Frontal cortex (tissue), 3 donors: ENCODE measurements at regions not wholly inside any gene's neighbourhood (a gene's known extent, or its start where the extent isn't known, plus 50 kb on each side); places are given as distances from the start of the nearest gene placed in this dataset.
"Not testable (repeated sequence)": the region's sequence is repeated elsewhere in the genome, so short reads cannot be mapped to it uniquely, and the experiment has no call there.

ENCODE experiments used
- DNase-seq, 2 donors: peaks; one replicate each; pipeline ENCODE4 v3.0.0; 2012; ENCODE audit warnings: low spot score in 2 of 2
- FAIRE-seq: peaks from 2 replicates; lab custom pipeline; 2012; peaks lifted over from hg19 to GRCh38; lab: Jason Lieb, UNC
- donor health status: control.
- donor health status: control.
- donor health status: control.

DNA sequence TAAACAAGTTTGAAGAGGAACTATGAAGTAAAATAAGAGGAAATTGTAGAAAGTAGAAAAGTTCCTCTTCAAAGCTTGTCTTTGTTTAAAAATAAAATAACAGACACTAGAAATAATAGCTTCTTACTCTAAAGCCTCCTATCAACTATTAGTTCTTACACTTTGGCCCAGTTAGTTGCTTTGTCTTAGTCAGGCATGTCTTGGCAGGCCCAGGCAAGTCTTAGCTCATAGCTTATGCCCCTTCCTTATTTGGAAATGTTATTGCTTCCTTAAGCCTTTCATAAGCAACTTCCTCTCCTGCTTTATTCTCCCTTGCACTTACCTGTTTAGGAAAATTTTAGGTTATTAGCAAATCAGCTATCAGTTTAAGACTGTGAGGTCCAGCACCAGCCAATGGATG, 950.6 kb upstream of the LRATD1 start:
- FAIRE-seq = no peak
- DNase-seq = no peak

GRCh38 chr2:13682540-13683272, 949.8 kb upstream of the LRATD1 start:
- no peak for DNase-seq
- no peak for FAIRE-seq

GRCh38 chr2:13686262-13686661, 946.3 kb upstream of the LRATD1 start:
- DNase-seq (no peak), FAIRE-seq (no peak)

DNA sequence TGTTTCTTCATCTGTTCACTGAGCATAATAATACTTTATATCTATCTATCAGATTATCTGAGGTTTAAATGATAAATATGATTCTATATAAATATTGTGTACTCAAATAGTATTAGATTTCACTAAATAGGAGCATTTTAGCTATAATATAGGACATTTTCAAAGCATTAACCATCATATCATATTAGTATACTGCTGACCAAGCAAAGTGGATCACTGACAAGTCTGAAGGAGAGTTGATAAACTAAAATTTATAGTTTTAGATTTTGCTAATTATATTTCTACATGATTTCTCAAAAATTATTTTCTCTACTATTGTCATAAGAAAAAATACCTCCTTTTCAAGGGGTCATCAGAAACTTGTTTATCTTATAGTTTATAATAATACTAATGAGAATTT, 937.8 kb upstream of the LRATD1 start:
- no peak for FAIRE-seq

DNA sequence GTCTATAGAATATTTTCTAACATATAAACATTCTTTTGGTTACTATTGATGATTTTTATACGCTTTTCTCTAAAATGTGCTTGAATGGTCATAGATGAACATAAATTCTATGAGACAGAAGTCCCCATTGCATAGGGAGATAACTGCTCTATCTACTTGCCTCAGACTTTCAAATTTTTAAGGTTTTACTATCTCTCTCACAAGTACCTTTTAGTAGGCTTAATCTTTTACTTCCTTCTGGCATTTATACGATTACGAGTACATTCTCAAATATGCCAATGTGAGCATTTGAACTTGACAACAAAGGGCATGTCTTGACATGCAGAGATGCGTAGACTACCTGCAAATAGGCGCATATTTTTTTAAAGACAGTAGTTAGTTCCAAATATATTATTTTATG, 935.9 kb upstream of the LRATD1 start:
- FAIRE-seq (no peak), DNase-seq (no peak)

More for the DNA sequence above, 937.8 kb upstream of the LRATD1 start:
- DNase-seq = no peak

DNA sequence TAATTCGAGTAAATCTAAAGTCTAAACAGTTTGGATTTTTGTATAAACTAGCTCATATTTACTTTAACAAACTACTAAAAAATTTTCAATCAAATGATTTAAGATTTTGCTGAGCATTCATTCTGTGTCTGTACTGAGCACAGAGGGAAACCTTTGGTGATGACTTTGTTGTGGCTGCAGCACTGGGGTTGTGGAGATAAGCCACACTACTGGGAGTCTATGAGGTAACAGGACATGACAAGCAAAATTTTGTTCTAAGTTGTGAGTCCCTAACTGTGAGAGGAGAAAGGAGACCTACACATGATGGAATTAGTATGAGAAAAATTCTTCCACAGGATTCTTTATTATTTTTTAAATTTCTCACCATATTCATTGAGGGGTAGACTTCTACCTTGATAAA, 933.7 kb upstream of the LRATD1 start:
- DNase-seq (no peak), FAIRE-seq (no peak)

GRCh38 chr2:13699939-13700338, 932.6 kb upstream of the LRATD1 start:
- FAIRE-seq, DNase-seq: not testable (repeated sequence)

DNA sequence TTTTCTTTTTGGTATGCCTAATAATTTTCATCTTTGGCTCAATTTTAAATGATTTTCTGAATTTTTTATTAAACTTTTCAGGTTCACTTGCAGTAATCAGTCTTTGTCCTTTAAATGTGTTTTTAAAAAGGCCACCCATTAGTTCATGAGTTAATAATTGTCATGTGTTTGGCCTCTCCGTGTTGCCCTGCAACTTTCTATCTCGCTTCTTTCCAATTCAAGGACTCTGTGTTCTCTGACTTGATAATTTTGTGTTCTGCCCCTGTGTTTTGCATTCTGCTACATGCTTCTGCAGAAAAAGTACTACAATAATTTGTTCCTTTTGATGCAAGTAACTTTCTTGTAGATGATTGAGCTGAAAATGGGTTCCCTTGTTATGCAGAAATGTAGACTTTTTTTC, 921.4 kb upstream of the LRATD1 start:
- FAIRE-seq (no peak), DNase-seq (no peak)

DNA sequence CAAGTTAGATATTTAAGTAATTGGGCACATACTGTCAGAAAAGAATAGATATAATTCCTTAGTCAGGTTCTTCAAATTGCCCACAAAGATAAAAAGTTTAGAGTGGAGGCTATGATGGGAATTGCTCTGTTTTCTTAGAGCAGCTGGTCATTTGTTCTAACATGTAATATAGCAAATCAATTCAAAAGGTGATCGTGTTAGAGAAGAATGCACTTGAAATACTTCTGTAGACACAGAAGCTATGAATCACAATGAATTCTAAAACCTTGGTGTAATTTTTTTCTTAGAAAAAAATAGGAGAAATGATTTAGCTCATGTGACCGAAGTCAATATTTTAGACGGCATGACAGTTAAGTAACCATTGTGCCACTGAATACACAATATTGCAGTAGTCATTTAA, 918.1 kb upstream of the LRATD1 start:
- DNase-seq (no peak), FAIRE-seq (no peak)

- FAIRE-seq (no peak), DNase-seq (no peak)
Measured at GRCh38 chr2:13725945-13726344, 906.6 kb upstream of the LRATD1 start.

GRCh38 chr2:13745330-13745729, 887.2 kb upstream of the LRATD1 start:
- FAIRE-seq (no peak), DNase-seq (no peak)

DNA sequence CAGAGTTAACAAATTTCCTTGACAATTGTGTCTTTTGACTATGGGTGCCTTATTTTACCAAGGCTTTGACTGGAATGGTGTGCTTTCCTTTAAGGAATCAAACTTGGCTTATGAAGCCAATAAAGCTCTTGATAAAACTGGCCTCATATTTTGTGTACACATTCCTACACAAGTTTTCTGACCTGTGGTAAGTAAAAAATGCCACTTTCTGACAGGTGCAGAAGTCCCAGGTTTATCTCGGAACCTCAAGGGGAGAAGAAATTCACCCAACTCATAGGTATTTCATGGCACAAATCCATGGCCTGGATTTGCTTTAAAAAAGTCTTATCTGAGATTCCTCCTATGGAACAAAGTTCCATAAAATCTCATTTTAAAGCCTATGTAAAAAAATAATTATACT, 880.6 kb upstream of the LRATD1 start:
- no peak for DNase-seq
- FAIRE-seq = no peak

DNA sequence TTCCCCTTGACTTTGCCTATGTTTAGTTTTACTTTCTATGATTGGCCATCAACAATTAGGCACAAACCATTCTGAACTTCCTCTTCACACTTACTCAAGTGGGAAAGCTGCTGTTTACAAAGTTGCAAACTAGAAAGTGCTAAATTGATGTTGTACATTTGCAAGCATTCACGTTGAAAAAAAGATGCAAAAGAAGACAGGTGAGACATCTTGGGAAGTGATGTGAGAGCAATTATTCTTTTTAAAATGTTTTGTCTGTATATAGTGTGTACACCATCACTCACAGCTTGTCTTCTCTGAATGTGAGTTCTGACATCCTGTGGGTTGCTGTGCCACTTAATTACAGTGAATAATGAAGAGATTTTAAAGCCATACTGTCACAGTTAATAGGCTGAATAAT, 874.1 kb upstream of the LRATD1 start:
- FAIRE-seq = no peak

GRCh38 chr2:13768274-13768673, 864.2 kb upstream of the LRATD1 start:
- DNase-seq = no peak
- no peak for FAIRE-seq

More for the DNA sequence above, 874.1 kb upstream of the LRATD1 start:
- DNase-seq = no peak

- DNase-seq (no peak), FAIRE-seq (no peak)
Measured at GRCh38 chr2:13770279-13770678, 862.2 kb upstream of the LRATD1 start.

DNA sequence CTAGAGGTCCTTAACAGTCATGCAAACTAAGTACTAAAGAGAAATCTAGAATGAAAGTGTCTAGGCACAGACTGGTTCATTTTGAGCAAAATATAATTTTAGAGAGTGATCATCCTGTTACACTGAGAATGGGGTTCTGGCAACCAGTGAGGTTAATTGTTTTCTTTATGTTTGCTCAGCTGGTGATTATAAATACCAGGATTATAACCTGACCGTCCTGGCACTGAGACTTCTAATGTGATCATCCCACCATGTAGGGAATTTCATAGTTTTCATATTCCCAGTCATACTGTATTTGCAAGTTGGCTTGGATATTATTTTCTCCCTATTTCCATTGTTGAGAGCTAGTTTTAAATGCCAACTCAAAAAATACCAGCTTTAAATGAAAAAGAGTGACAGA, 852.5 kb upstream of the LRATD1 start:
- FAIRE-seq = no peak
- no peak for DNase-seq

DNA sequence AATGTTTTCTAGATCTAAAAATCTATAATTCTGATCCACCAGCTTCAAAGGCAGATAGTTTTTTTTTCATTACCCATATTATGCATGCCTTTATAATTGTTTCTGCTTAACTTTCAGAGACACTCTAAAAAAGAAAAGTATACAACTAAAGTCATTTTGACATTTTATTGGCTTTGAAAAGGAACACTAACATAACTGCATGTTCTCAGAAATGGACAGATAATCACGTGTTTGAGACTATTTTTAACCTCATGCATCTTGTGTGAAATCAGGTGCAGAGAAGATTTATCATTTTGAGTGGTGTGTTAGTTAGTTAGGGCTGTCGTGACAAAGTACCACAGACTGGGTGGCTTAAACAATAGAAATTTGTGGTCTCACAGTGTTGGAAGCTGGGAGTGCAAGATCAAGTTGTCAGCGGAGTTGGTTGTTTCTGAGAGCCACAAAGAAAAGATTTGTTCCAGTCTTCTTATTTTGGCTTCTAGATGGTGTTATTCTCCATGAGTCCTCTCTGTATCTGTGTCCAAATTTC, 841.4 kb upstream of the LRATD1 start:
- FAIRE-seq (no peak), DNase-seq (no peak)

DNA sequence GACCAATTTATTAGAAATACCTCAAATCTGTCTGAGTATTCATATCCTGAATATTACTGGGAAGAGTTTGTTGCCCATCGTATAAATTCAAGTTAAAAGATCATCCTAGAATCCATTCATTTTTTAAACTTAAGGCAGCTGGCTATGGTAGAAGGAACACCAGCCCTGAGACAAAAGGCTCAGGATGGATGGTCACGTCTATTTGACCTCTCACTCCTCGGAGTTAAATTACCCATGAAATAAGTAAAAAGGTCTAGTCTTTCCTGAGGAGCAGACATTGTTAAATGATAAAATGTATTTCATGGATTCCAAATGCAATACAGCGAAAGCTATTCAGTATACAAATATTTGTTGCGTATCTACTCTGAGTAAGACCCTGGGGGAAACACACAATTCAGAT, 826.0 kb upstream of the LRATD1 start:
- FAIRE-seq (no peak), DNase-seq (no peak)

- DNase-seq (no peak), FAIRE-seq (no peak)
Measured at GRCh38 chr2:13813236-13813635, 819.3 kb upstream of the LRATD1 start.

DNA sequence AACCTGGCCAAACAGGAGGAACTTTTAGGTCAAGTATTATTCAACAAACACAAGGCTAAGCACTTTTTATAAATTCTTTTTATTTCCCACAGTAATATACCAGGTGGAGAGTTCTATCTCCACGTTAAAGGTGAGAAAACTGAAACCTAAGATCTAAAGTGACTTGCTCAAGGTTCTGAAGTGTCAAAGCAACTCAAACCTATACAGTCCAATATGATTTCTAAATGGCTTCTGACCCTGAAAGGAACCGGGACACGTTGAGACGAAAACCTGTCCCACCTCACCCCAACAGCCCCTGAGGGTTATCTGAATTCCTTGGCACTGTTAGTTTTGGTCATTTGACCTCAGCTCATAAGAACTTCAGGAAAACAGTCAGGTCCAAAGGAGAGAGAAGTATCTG, 814.5 kb upstream of the LRATD1 start:
- no peak for FAIRE-seq
- no peak for DNase-seq

DNA sequence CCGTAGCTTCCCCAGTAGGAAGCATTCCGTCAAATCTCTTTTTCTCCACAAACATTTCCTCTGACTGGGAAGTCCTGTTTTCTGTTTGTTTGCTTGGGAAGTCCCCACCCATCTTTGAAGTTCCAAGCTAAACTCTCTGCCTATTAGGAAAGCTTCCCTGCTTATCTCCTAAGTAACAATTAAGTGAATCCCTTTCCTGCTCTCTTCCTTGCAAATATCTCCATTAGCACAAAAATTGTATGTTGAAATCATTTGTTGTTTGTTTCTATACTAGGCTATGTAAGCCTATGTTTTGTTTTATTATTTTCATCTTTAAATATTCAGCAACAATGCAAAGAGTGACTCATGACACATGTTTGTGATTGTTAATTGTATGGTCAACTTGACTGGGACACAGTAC, 812.6 kb upstream of the LRATD1 start:
- DNase-seq (no peak), FAIRE-seq (no peak)

DNA sequence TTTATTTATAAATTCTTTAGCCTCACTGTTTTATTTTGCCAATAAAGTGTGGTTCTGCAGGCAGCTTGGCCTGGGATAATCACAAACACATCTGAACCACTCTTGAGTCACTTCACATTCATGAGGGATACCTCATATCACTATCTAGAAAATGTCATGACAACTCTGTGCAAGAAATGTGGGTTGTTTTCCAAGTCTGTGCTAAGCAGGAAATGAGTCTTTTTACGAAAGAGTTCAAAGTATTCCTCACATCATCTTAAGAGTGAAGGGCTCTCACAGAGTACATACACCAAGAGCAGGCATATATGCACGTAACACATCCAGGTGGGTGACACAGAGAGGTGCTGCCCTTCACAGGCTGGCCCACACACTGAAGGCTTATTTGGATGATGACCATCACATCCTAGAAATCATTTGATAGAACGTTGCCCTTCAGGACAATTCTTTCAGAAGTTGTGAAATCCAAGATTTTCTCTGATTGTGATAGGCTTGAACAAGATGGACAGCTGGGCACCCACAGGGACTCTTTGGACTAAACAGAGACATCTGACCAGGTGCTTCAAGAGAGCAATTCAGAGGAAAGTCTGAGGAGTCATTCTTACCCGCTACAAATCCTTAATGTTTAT, 811.1 kb upstream of the LRATD1 start:
- DNase-seq = no peak
- no peak for FAIRE-seq
